Chondrocyte (in vitro differentiated cells): ENCODE measurements at regions not wholly inside any gene's neighbourhood (a gene's known extent, or its start where the extent isn't known, plus 50 kb on each side); places are given as distances from the start of the nearest gene placed in this dataset.

Experiments used
- DNase-seq: peaks from one replicate; pipeline ENCODE4 v3.0.0; 2021; ENCODE audit warnings: mixed read lengths, low spot score
- H3K27ac Mint-ChIP-seq: one replicate; pipeline ENCODE4 v1.8.0; 2021; ENCODE audit warnings: mild to moderate bottlenecking, moderate library complexity, mixed read lengths; ENCODE audit not compliant: unreplicated experiment
- H3K27me3 Mint-ChIP-seq: 2 replicates; pipeline ENCODE4 v1.8.0; 2021; ENCODE audit warnings: low read depth, mixed read lengths
- H3K36me3 Mint-ChIP-seq: 2 replicates; pipeline ENCODE4 v1.8.0; 2021; ENCODE audit warnings: low read depth, mixed read lengths
- H3K4me1 Mint-ChIP-seq: 2 replicates; pipeline ENCODE4 v1.8.0; 2021; ENCODE audit warnings: low read depth, mild to moderate bottlenecking, mixed read lengths
- H3K4me3 Mint-ChIP-seq: one replicate; pipeline ENCODE4 v1.8.0; 2021; ENCODE audit warnings: mild to moderate bottlenecking, moderate library complexity, mixed read lengths; ENCODE audit not compliant: unreplicated experiment
- H3K9me3 Mint-ChIP-seq: 2 replicates; pipeline ENCODE4 v1.8.0; 2021; ENCODE audit warnings: low read depth, mixed read lengths
- TF ChIP-seq, protein P1 (sequence below): fragments of 200-600 bp; sonication (generic); IDR thresholded peaks from 2 replicates; pipeline ENCODE4 v1.5.0; 2021; ENCODE audit warnings: antibody characterized with exemption, mild to moderate bottlenecking, moderate library complexity

DNA sequence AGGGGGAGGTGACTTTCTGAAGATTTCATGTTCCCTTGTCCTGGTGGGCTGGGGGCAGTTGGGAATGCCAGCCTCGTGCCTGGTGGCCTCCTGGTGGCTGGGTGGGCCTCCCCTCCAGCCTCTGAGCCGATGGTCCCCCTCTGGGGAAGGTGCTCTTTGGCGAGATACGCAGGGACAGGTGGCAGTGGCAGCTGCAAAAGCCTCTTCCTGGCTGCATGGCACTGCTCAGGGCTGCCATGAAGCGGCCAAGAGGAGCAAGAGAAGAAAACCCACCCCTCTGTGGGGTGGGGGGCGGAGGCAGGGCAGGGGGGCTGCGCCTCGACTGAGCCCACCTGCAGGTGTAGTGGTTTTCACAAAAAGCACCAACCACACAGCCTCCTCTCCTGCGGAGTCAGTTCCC lies 61.8 kb upstream of the PHF21B start:
- Mint-ChIP-seq H3K27me3 (peaks cover 32% of the 10 kb centered on the region), H3K4me3 (no peak overlapping the region), H3K36me3 (no peaks in the 10 kb centered on the region), H3K9me3 (peaks cover 11% of the 10 kb centered on the region), H3K27ac (no peak overlapping the region), H3K4me1 (peaks cover 7% of the 10 kb centered on the region)
- DNase-seq: no peak
- TF ChIP-seq, protein P1, sequence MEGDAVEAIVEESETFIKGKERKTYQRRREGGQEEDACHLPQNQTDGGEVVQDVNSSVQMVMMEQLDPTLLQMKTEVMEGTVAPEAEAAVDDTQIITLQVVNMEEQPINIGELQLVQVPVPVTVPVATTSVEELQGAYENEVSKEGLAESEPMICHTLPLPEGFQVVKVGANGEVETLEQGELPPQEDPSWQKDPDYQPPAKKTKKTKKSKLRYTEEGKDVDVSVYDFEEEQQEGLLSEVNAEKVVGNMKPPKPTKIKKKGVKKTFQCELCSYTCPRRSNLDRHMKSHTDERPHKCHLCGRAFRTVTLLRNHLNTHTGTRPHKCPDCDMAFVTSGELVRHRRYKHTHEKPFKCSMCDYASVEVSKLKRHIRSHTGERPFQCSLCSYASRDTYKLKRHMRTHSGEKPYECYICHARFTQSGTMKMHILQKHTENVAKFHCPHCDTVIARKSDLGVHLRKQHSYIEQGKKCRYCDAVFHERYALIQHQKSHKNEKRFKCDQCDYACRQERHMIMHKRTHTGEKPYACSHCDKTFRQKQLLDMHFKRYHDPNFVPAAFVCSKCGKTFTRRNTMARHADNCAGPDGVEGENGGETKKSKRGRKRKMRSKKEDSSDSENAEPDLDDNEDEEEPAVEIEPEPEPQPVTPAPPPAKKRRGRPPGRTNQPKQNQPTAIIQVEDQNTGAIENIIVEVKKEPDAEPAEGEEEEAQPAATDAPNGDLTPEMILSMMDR: no peak

DNA sequence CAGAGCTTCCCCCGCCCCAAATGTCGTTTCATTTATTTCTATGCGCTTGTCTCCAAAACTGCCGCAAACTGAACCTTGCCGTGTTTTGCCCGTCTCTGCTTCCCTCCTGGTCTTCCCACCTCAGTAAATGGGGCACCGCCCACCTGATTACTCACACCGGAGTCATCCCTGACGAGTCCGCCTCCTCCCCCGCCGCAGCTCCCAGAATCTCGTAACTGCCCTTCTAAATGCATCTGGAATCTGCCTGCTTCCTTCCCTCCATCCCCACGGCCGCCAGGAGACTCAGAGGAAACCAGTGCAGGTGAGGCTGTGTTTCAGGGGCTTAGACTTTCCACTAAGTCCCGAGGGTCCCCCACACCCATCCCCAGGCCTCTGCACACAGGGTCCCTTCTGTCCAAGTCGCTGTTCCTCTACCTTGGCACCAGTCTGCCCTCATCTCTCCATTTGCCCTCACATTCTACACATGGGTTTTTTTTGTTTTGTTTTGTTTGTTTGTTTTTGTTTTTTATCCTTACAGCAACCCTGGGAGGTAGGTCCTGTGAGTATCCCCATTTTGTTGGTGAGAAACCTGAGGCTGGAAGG lies 62.6 kb upstream of the PHF21B start:
- no peak overlapping the region for H3K4me3 Mint-ChIP-seq
- H3K27ac Mint-ChIP-seq: peak overlapping the region; percentile 64
- TF ChIP-seq, protein P1: no peak
- peaks cover 11% of the 10 kb centered on the region for H3K9me3 Mint-ChIP-seq
- peaks cover 32% of the 10 kb centered on the region for H3K27me3 Mint-ChIP-seq
- H3K4me1 Mint-ChIP-seq: peaks cover 7% of the 10 kb centered on the region
- no peak for DNase-seq
- H3K36me3 Mint-ChIP-seq: no peaks in the 10 kb centered on the region

GRCh38 chr22:45073064-45073463 lies 63.3 kb upstream of the PHF21B start:
- Mint-ChIP-seq H3K27ac (no peak overlapping the region), H3K36me3 (no peaks in the 10 kb centered on the region), H3K4me1 (peaks cover 7% of the 10 kb centered on the region), H3K9me3 (peaks cover 7% of the 10 kb centered on the region), H3K4me3 (no peak overlapping the region), H3K27me3 (peaks cover 36% of the 10 kb centered on the region)
- TF ChIP-seq, protein P1: no peak
- DNase-seq: no peak

DNA sequence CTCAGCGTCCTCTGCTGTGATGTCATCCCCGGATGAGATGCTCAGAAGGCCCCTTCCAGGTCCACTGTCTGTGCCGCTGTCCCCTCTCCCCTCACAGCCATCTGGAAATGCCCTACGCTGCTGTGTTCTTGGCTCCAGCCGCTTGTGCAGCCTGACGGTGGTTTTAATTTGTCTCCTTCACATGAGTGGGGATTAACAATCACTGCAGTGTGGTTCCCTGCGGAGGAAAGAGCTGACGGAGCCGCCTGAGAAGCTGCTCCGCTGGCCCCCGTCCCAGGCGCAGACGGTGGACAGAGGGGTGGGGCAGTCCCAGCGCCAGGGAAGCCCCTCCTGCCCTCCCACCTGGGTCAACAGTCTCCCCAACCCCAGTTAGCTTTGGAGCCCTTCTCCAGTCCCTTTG lies 67.5 kb upstream of the PHF21B start:
- TF ChIP-seq, protein P1: no peak
- no peak for DNase-seq
- H3K27ac Mint-ChIP-seq: no peak overlapping the region
- H3K9me3 Mint-ChIP-seq: peaks cover 3% of the 10 kb centered on the region
- no peak overlapping the region for H3K4me3 Mint-ChIP-seq
- peaks cover 5% of the 10 kb centered on the region for H3K4me1 Mint-ChIP-seq
- no peaks in the 10 kb centered on the region for H3K36me3 Mint-ChIP-seq
- peaks cover 43% of the 10 kb centered on the region for H3K27me3 Mint-ChIP-seq

DNA sequence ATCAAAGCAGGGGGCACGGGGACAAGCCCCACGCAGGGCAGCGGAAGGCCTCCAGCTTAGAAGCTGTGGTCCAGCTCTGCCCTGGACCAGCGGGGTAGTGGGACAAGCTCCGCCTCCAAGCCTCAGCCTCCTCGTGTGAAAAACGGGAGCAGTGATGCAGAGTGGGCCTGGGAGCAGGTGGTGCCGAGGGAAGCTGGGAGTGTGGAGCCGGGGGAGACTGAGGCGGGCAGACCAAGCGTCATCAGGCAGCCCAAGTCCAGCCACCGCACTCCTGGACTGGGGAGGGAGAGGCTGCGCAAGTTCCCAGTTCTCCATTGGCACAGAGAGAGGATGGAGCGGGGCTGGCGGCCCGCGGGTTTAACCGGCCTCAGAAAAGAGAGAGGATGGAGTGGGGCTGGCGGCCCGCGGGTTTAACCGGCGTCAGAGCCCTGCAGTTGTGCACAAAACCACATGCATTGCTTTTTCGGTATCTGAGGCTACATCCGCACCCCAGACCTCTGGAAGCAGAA lies 68.1 kb upstream of the PHF21B start:
- H3K4me3 Mint-ChIP-seq: no peak overlapping the region
- peaks cover 3% of the 10 kb centered on the region for H3K9me3 Mint-ChIP-seq
- H3K36me3 Mint-ChIP-seq: no peaks in the 10 kb centered on the region
- no peaks in the 10 kb centered on the region for H3K4me1 Mint-ChIP-seq
- no peak for DNase-seq
- TF ChIP-seq, protein P1: no peak
- H3K27me3 Mint-ChIP-seq: peaks cover 44% of the 10 kb centered on the region
- no peak overlapping the region for H3K27ac Mint-ChIP-seq
